Esophagus squamous epithelium (tissue), 5 donors: ENCODE measurements at regions not wholly inside any gene's neighbourhood (a gene's known extent, or its start where the extent isn't known, plus 50 kb on each side); places are given as distances from the start of the nearest gene placed in this dataset.
"Not testable (repeated sequence)": the region's sequence is repeated elsewhere in the genome, so short reads cannot be mapped to it uniquely, and the experiment has no call there.

Experiments
- DNase-seq: peaks from one replicate; lab custom pipeline; 2025; lab: John Stamatoyannopoulos, UW
- H3K27ac ChIP-seq, 4 donors: fragments of 200-600 bp; sonication (generic); one replicate each; pipeline ENCODE4 v1.5.1; 2016 to 2019; ENCODE audit warnings: mild to moderate bottlenecking in 1 of 4
- H3K27me3 ChIP-seq, 4 donors: fragments of 200-600 bp; sonication (generic); 1 replicate in 3 of 4; 2 replicates in 1 of 4; pipeline versions ENCODE4 v1.5.1 to v1.6.0; 2017 to 2021; ENCODE audit warnings: antibody characterized with exemption in 1 of 4
- H3K36me3 ChIP-seq, 3 donors: fragments of 200-600 bp; sonication (generic); one replicate each; pipeline ENCODE4 v1.5.1; 2016 to 2019
- H3K4me1 ChIP-seq, 3 donors: fragments of 200-600 bp; sonication (generic); one replicate each; pipeline ENCODE4 v1.5.1; 2017 to 2019
- H3K4me3 ChIP-seq, 4 donors: fragments of 200-600 bp; sonication (generic); 1 replicate in 3 of 4; 2 replicates in 1 of 4; pipeline ENCODE4 v1.5.1; 2016 to 2019; ENCODE audit warnings: mild to moderate bottlenecking in 2 of 4, moderate library complexity in 1 of 4
- H3K9me3 ChIP-seq, 3 donors: fragments of 200-600 bp; sonication (generic); one replicate each; pipeline ENCODE4 v1.5.1; 2016 to 2019
- CTCF ChIP-seq, 6 experiments: fragments of 450-650 bp in 4 of 6; fragments of 200-600 bp in 2 of 6; sonication (generic) in 2 of 6; IDR thresholded peaks; one replicate each; pipeline ENCODE4 v1.5.1; 2016 to 2019; ENCODE audit warnings: antibody characterized with exemption in 6 of 6, mild to moderate bottlenecking in 4 of 6, moderate library complexity in 4 of 6
- POLR2A ChIP-seq, 4 donors: fragments of 450-650 bp; IDR thresholded peaks; one replicate each; pipeline ENCODE4 v1.6.1; 2017; ENCODE audit warnings: antibody characterized with exemption in 4 of 4, mild to moderate bottlenecking in 4 of 4, moderate library complexity in 3 of 4
- WGBS, 2 donors: methylation state at CpG; one replicate each; pipeline ENCODE4 v1.1.5; 2018; 5-methylcytosine and 5-hydroxymethylcytosine counted together
- intact Hi-C: fragments of 100-400 bp; cut with DNase I; formaldehyde crosslinking; loops from one replicate; pipeline ENCODE4 v1.15.0; 2022
- donor health status: DM: yes; HTN: yes; CAD: no.

DNA sequence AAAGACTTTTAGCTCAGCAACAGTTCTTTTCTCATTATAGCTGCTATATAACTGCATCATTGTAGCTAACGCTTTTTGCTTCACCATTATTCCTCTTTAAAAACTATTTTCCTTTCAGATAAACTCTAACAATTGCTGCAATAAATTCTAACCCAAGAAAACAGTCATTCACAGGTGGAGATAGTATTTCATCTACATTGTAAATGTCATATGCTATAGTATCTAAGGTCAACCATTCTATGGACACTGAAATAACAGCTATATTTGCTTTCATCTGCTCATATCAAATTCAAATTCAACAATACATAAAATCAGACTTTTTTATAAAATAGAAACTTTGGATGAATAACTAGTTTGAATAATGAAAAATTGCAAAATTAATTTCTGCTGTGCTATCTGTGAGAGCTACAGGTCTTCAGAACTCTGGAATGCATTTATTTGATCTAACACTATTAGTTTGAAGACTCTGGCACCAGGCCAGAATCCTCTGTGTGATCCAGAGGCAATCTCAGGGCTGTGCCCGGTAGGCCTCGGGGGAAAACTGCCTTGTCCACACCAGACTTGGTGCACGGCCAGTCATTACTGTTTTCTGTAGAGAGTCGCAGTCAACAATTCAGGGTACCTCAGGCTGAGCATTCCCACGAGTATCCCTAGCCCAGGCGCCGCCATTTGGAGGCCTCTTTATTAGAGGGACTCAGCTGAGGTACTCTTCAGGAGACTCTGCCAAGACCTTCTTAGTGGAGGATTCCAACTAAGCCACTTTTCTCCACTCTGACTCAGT, 332.4 kb downstream of the SLC7A11 start:
- H3K27ac ChIP-seq, result no peak overlapping the region
- no peak for DNase-seq
- no peak overlapping the region for H3K4me3 ChIP-seq
- no peaks in the 10 kb centered on the region for H3K36me3 ChIP-seq
- intact Hi-C loops, result no loop called here
- WGBS, 2 donors, result 62 to 64% methylated on average over 8 of the region's 8 CpGs
- peaks cover 0 to 4% (median 0%) of the 10 kb centered on the region in 3 donors for H3K9me3 ChIP-seq
- TF ChIP-seq CTCF (IDR thresholded peaks at IDR 0.05), result no peak
- TF ChIP-seq POLR2A (IDR thresholded peaks at IDR 0.05), result no peak
- no peaks in the 10 kb centered on the region for H3K4me1 ChIP-seq
- H3K27me3 ChIP-seq, result no peaks in the 10 kb centered on the region

DNA sequence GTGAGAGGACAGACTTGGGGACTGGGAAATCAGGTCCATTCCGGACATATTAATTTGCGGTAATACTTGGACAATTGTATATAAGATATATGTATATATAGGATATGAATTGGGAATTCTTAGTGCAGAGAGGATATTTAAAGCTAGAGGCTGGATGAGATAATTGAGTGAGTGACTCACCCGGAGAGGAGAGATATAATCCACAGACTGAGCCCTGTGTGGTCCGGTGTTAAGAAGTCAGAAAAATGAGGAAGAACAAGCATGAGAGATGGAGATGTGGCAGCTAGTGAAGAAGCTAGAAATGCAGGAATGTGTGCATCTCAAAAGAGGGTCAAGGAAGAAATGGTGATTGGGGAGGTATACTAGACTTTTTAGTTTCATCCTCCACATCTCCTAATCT, 336.2 kb downstream of the SLC7A11 start:
- no peak for DNase-seq
- H3K9me3 ChIP-seq, result no peaks in the 10 kb centered on the region
- TF ChIP-seq POLR2A (IDR thresholded peaks at IDR 0.05) (no peak), CTCF (IDR thresholded peaks at IDR 0.05) (no peak)
- H3K4me3 ChIP-seq, result no peak overlapping the region
- H3K4me1 ChIP-seq, result no peaks in the 10 kb centered on the region
- 84 to 92% methylated on average over 4 of the region's 4 CpGs for WGBS, 2 donors
- intact Hi-C loops, result no loop called here
- H3K36me3 ChIP-seq, result no peaks in the 10 kb centered on the region
- no peak overlapping the region for H3K27ac ChIP-seq
- no peaks in the 10 kb centered on the region for H3K27me3 ChIP-seq

DNA sequence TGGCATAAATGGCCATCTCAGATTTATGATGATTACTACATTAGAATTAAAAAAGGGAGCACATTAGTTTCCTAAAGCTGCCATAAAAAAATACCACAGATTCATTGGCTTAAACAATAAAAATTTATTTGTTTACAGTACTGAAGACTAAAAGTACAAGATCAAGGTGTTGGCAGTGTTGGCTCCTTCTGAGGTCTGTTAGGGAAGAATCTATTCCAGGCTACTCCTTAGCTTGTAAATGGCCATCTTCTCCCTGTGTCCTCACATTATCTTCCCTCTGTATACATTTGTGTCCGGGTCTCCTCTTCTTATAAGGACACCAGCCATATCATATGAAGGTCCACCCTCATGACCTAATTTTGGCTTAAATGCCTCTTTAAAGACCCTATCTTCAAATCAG, 341.0 kb downstream of the SLC7A11 start:
- Histone ChIP-seq H3K4me1 (no peaks in the 10 kb centered on the region), H3K27me3 (no peaks in the 10 kb centered on the region), H3K9me3 (no peaks in the 10 kb centered on the region), H3K27ac (no peak overlapping the region), H3K36me3 (no peaks in the 10 kb centered on the region), H3K4me3 (no peak overlapping the region)
- 82 to 95% methylated on average over 1 of the region's 1 CpG for WGBS, 2 donors
- TF ChIP-seq POLR2A (IDR thresholded peaks at IDR 0.05), result no peak
- no peak for TF ChIP-seq CTCF (IDR thresholded peaks at IDR 0.05)
- DNase-seq, result no peak
- intact Hi-C loops, result no loop called here

DNA sequence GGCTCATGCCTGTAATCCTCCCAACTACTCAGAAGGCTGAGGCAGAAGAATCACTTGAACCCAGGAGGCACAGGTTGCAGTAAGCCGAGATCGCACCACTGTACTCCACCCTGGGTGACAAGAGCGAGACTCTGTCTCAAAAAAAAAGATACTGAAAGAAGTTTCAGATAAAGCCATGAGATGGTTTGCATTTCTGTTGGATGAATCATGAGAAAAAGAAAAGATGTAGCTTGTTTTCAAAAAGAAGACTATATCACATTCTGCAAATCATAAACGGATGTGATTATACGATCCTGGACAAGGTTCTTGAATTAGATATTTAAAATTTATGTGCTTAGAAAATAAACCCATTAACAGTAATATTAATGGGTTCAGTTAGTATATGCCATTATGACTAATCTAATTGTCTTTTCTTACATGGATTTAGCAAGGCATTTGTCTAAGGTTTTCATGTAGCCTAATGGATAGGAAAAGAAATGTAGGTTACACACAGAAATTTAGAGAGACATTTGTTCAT, 345.9 kb downstream of the SLC7A11 start:
- Histone ChIP-seq H3K9me3 (no peaks in the 10 kb centered on the region), H3K27me3 (no peaks in the 10 kb centered on the region), H3K4me1 (peaks cover 0 to 6% (median 0%) of the 10 kb centered on the region in 3 donors), H3K4me3 (no peak overlapping the region), H3K27ac (no peak overlapping the region), H3K36me3 (no peaks in the 10 kb centered on the region)
- intact Hi-C loops, result no loop called here
- no peak for DNase-seq
- WGBS, 2 donors, result 61 to 76% methylated on average over 5 of the region's 5 CpGs
- TF ChIP-seq CTCF (IDR thresholded peaks at IDR 0.05), result no peak
- TF ChIP-seq POLR2A (IDR thresholded peaks at IDR 0.05), result no peak

GRCh38 chr4:137895515-137895914, 346.6 kb downstream of the SLC7A11 start:
- H3K27me3 ChIP-seq, H3K36me3 ChIP-seq, H3K4me3 ChIP-seq, intact Hi-C loops, H3K9me3 ChIP-seq, H3K4me1 ChIP-seq, H3K27ac ChIP-seq, DNase-seq: not testable (repeated sequence)
- WGBS, 2 donors, result 96 to 100% methylated on average over 1 of the region's 1 CpG
